ENCODE measurements at regions not wholly inside any gene's neighbourhood (a gene's known extent, or its start where the extent isn't known, plus 50 kb on each side); places are given as distances from the start of the nearest gene placed in this dataset.

GRCh38 chr2:21761361-21761760 is 637.6 kb downstream of the TDRD15 start:
- in situ Hi-C loops (cut with MboI; ENCODE audit: low sequenced_read_pairs) (loop anchor here (25.0 kb wide), 1 partner anchor 1099 kb away; the partner anchor contains the start of genes GDF7 and HS1BP3), intact Hi-C loops (cut with micrococcal nuclease) (no loop called here), dilution Hi-C loops (cut with HindIII; ENCODE audit: low sequenced_read_pairs, unreplicated experiment) (no loop called here)
- Histone ChIP-seq H3K4me2 (ENCODE audit: low read depth, low read length) (no peak overlapping the region), H4K8ac (ENCODE audit: low read depth in 2 of 2, low read length in 2 of 2) (no peak overlapping the region), H4K5ac (ENCODE audit: low read depth, low read length) (no peak overlapping the region), H3K27me3 (ENCODE audit: control insufficient read depth, insufficient read depth, low read length) (no peaks in the 10 kb centered on the region), H3K4me3 (ENCODE audit: insufficient read depth, low read depth, low read length) (no peak overlapping the region), H3K18ac (ENCODE audit: low read depth, low read length) (no peak overlapping the region), H3K56ac (ENCODE audit: extremely low read depth, insufficient read depth, low read length) (no peak overlapping the region), H2AK9ac (replicated peaks; ENCODE audit: low read depth, low read length, poor library complexity) (no peak overlapping the region), H3K9me3 (ENCODE audit: control insufficient read depth, insufficient read depth, low read length) (no peaks in the 10 kb centered on the region), H2BK20ac (ENCODE audit: low read depth, low read length) (no peak overlapping the region), H4K91ac (ENCODE audit: insufficient read depth, low read depth, low read length) (no peak overlapping the region), H2BK5ac (ENCODE audit: low read depth, low read length, poor library complexity, severe bottlenecking) (no peak overlapping the region), H3K23ac (ENCODE audit: low read depth, low read length) (no peak overlapping the region), H3K14ac (replicated peaks; ENCODE audit: low read depth, low read length) (no peak overlapping the region), H4K20me1 (ENCODE audit: insufficient read depth, low read length) (no peaks in the 10 kb centered on the region), H3K4me1 (ENCODE audit: control insufficient read depth, insufficient read depth, low read length) (no peaks in the 10 kb centered on the region), H2AK5ac (ENCODE audit: low read depth, low read length) (no peak overlapping the region), H3K9me1 (ENCODE audit: insufficient read depth, low read length) (no peaks in the 10 kb centered on the region), H3K36me3 (ENCODE audit: control insufficient read depth, insufficient read depth, low read length) (no peaks in the 10 kb centered on the region), H2BK15ac (ENCODE audit: low read depth, low read length) (no peak overlapping the region), H3K4ac (ENCODE audit: low read depth, low read length) (no peak overlapping the region), H3K79me1 (ENCODE audit: low read depth in 1 of 2, low read length in 2 of 2) (no peaks in the 10 kb centered on the region), H3K27ac (ENCODE audit: insufficient read depth, low read length) (no peak overlapping the region), H2BK120ac (ENCODE audit: low read depth, low read length) (no peak overlapping the region), H2AFZ (replicated peaks; ENCODE audit: low read length, poor library complexity) (no peak overlapping the region), H3K9ac (ENCODE audit: low read depth, low read length) (no peak overlapping the region)
- DNase-seq = no peak
- TF ChIP-seq FOS (IDR thresholded peaks at IDR 0.05; ENCODE audit: low read depth, low read length) (no peak), MAZ (IDR thresholded peaks at IDR 0.05; ENCODE audit: borderline replicate concordance, low read depth, low read length) (no peak), NFE2L2 (IDR thresholded peaks at IDR 0.05; ENCODE audit: low read depth, low read length) (no peak), POLR2A (IDR thresholded peaks at IDR 0.05; ENCODE audit: low read depth, low read length) (no peak), BHLHE40 (IDR thresholded peaks at IDR 0.05; ENCODE audit: low read depth, low read length) (no peak), CTCF (conservative IDR thresholded peaks at IDR 0.05; ENCODE audit: low read depth, low read length) (no peak), MAFK (IDR thresholded peaks at IDR 0.05; ENCODE audit: low read depth, low read length) (no peak), SMC3 (IDR thresholded peaks at IDR 0.05; ENCODE audit: low read depth, low read length) (no peak), RFX5 (IDR thresholded peaks at IDR 0.05; ENCODE audit: low read depth, low read length) (no peak), CEBPB (IDR thresholded peaks at IDR 0.05; ENCODE audit: low read depth, low read length) (no peak), RCOR1 (IDR thresholded peaks at IDR 0.05; ENCODE audit: insufficient replicate concordance, low read length) (no peak), MXI1 (IDR thresholded peaks at IDR 0.05; ENCODE audit: borderline replicate concordance, low read depth, low read length) (no peak)
- CTCF ChIA-PET = no interaction called here
- POLR2A ChIA-PET (ENCODE audit: unreplicated experiment) = no interaction called here
- BruUV-seq (replicated peaks) = no TSS peak
- WGBS, 2 experiments (ENCODE audit: extremely low coverage in 2 of 2, insufficient read length in 1 of 2) = no CpG with 5 or more reads among the region's 2 CpGs
- no peak for ATAC-seq (ENCODE audit: low read depth)

Measured in IMR-90 (cell line).